Lower leg skin (tissue), 4 donors: ENCODE measurements at regions not wholly inside any gene's neighbourhood (a gene's known extent, or its start where the extent isn't known, plus 50 kb on each side); places are given as distances from the start of the nearest gene placed in this dataset.

ENCODE experiments used
- DNase-seq, 2 donors: peaks; one replicate each; pipeline ENCODE4 v3.0.0-alpha.2; 2019; ENCODE audit warnings: low spot score in 2 of 2
- H3K4me3 ChIP-seq: fragments of 200-600 bp; sonication (generic); 2 replicates; pipeline ENCODE4 v1.5.1; 2017; ENCODE audit warnings: mild to moderate bottlenecking, low read depth; ENCODE audit not compliant: poor library complexity, severe bottlenecking
- CTCF ChIP-seq, 3 donors: fragments of 450-650 bp; IDR thresholded peaks; one replicate each; pipeline ENCODE4 v1.5.1; 2016; ENCODE audit warnings: antibody characterized with exemption in 3 of 3, mild to moderate bottlenecking in 3 of 3, moderate library complexity in 2 of 3
- POLR2A ChIP-seq, 2 donors: fragments of 450-650 bp; IDR thresholded peaks; one replicate each; pipeline ENCODE4 v1.6.1; 2016 to 2017; ENCODE audit warnings: antibody characterized with exemption in 2 of 2, mild to moderate bottlenecking in 1 of 2, moderate library complexity in 1 of 2
- WGBS, 2 donors: methylation state at CpG; one replicate each; pipeline ENCODE4 v1.1.5; 2018; 5-methylcytosine and 5-hydroxymethylcytosine counted together
- intact Hi-C: fragments of 100-400 bp; cut with DNase I; formaldehyde crosslinking; loops from one replicate; pipeline ENCODE4 v1.15.0; 2023; ENCODE audit warnings: low total_unique reads

- H3K4me3 ChIP-seq = no peak overlapping the region
- 69 to 70% methylated on average over 3 of the region's 3 CpGs for WGBS, 2 donors
- intact Hi-C loops = no loop called here
- no peak for TF ChIP-seq POLR2A (IDR thresholded peaks at IDR 0.05)
- no peak for TF ChIP-seq CTCF (IDR thresholded peaks at IDR 0.05)
- no peak for DNase-seq
Observed at GRCh38 chr15:95259965-95260364, 1028.6 kb downstream of the MCTP2 start.

- no peak overlapping the region for H3K4me3 ChIP-seq
- TF ChIP-seq CTCF (IDR thresholded peaks at IDR 0.05) = no peak
- no peak for TF ChIP-seq POLR2A (IDR thresholded peaks at IDR 0.05)
- WGBS, 2 donors = 93 to 99% methylated on average over 5 of the region's 5 CpGs
- no peak for DNase-seq
- intact Hi-C loops = no loop called here
Observed at GRCh38 chr15:95260856-95261255, 1029.5 kb downstream of the MCTP2 start.

GRCh38 chr15:95261546-95261945 lies 1030.2 kb downstream of the MCTP2 start:
- no peak overlapping the region for H3K4me3 ChIP-seq
- intact Hi-C loops = no loop called here
- TF ChIP-seq POLR2A (IDR thresholded peaks at IDR 0.05) = no peak
- 84 to 86% methylated on average over 3 of the region's 3 CpGs for WGBS, 2 donors
- no peak for DNase-seq

GRCh38 chr15:95261968-95262367 lies 1030.6 kb downstream of the MCTP2 start:
- 75 to 77% methylated on average over 6 of the region's 6 CpGs for WGBS, 2 donors
- intact Hi-C loops = no loop called here
- no peak overlapping the region for H3K4me3 ChIP-seq
- no peak for DNase-seq
- TF ChIP-seq POLR2A (IDR thresholded peaks at IDR 0.05) = no peak
- TF ChIP-seq CTCF (IDR thresholded peaks at IDR 0.05) = no peak

GRCh38 chr15:95262866-95263564 lies 1031.7 kb downstream of the MCTP2 start:
- intact Hi-C loops = no loop called here
- TF ChIP-seq POLR2A (IDR thresholded peaks at IDR 0.05) (no peak), CTCF (IDR thresholded peaks at IDR 0.05) (no peak)
- WGBS, 2 donors = 52 to 56% methylated on average over 6 of the region's 6 CpGs
- DNase-seq = no peak
- no peak overlapping the region for H3K4me3 ChIP-seq

GRCh38 chr15:95263751-95264150 lies 1032.4 kb downstream of the MCTP2 start:
- intact Hi-C loops = no loop called here
- no peak overlapping the region for H3K4me3 ChIP-seq
- no peak for TF ChIP-seq CTCF (IDR thresholded peaks at IDR 0.05)
- TF ChIP-seq POLR2A (IDR thresholded peaks at IDR 0.05) = no peak
- no peak for DNase-seq
- WGBS, 2 donors = 87 to 92% methylated on average over 1 of the region's 1 CpG
